PC-3 (cell line): ENCODE measurements at regions not wholly inside any gene's neighbourhood (a gene's known extent, or its start where the extent isn't known, plus 50 kb on each side); places are given as distances from the start of the nearest gene placed in this dataset.

Experiments
- EZH2 ChIP-seq: fragments of 300-600 bp; sonication (generic); IDR thresholded peaks from one replicate; pipeline ENCODE4 v1.6.1; 2017; ENCODE audit warnings: antibody characterized with exemption, mild to moderate bottlenecking, low read length; ENCODE audit not compliant: unreplicated experiment
- EZH2phosphoT487 ChIP-seq: fragments of 300-600 bp; sonication (generic); IDR thresholded peaks from 2 replicates; pipeline ENCODE4 v1.6.1; 2018; ENCODE audit warnings: mild to moderate bottlenecking, antibody characterized with exemption, low read length, borderline replicate concordance
- TF ChIP-seq, protein P1 (sequence below): fragments of 300-600 bp; sonication (generic); conservative IDR thresholded peaks from 2 replicates; pipeline ENCODE4 v1.5.1; 2017; ENCODE audit warnings: antibody characterized with exemption, low read depth, mild to moderate bottlenecking, low read length

DNA sequence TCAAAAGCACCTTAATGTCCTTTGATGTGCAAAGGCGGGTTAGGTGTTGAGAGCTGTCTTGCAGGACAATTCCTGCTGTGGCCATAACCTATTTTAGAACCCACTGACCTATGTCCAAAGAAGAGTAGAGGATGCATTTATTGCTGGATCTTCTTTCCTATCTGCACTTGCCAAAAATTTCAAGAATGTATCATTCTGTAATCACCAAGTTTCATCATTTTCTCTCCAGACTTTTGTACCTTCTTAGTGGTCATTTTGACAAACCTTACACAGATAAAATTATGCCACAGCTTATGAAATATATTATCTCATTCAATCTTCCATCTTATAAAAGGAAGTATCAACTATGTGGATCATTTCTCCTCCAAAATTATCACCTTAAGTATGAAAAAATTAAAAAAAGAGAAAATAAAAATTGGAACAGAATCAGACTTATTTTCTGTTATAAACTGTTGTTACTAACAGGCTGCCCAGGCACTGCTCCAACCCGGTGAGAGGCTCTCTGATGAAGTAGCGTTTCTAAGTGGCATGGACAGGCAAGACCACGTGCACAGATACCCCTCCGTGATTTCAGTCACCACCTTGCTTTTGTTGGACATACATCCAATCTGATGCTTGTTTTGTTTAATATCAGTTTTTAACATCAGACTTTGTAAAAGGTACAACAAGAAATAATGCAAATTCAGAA is 559.9 kb upstream of the ID2 start:
- no peak for TF ChIP-seq EZH2
- TF ChIP-seq, protein P1, sequence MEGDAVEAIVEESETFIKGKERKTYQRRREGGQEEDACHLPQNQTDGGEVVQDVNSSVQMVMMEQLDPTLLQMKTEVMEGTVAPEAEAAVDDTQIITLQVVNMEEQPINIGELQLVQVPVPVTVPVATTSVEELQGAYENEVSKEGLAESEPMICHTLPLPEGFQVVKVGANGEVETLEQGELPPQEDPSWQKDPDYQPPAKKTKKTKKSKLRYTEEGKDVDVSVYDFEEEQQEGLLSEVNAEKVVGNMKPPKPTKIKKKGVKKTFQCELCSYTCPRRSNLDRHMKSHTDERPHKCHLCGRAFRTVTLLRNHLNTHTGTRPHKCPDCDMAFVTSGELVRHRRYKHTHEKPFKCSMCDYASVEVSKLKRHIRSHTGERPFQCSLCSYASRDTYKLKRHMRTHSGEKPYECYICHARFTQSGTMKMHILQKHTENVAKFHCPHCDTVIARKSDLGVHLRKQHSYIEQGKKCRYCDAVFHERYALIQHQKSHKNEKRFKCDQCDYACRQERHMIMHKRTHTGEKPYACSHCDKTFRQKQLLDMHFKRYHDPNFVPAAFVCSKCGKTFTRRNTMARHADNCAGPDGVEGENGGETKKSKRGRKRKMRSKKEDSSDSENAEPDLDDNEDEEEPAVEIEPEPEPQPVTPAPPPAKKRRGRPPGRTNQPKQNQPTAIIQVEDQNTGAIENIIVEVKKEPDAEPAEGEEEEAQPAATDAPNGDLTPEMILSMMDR: no peak
- no peak for TF ChIP-seq EZH2phosphoT487
